ENCODE measurements at regions not wholly inside any gene's neighbourhood (a gene's known extent, or its start where the extent isn't known, plus 50 kb on each side); places are given as distances from the start of the nearest gene placed in this dataset.

GRCh38 chr2:2942225-2942624 lies 435.4 kb downstream of the EIPR1 start:
- DNase-seq (ENCODE audit: low read depth) = no peak
- no peak for TF ChIP-seq CTCF (IDR thresholded peaks at IDR 0.05; ENCODE audit: insufficient read depth, low read depth, low read length, missing control alignments)
- no peak overlapping the region for H3K4me3 ChIP-seq (ENCODE audit: low read depth, low read length)

GRCh38 chr2:2941205-2941604 lies 436.4 kb downstream of the EIPR1 start:
- no peak overlapping the region for H3K4me3 ChIP-seq (ENCODE audit: low read depth, low read length)
- DNase-seq (ENCODE audit: low read depth) = no peak
- no peak for TF ChIP-seq CTCF (IDR thresholded peaks at IDR 0.05; ENCODE audit: insufficient read depth, low read depth, low read length, missing control alignments)

GRCh38 chr2:2940702-2941101 lies 436.9 kb downstream of the EIPR1 start:
- no peak overlapping the region for H3K4me3 ChIP-seq (ENCODE audit: low read depth, low read length)
- no peak for TF ChIP-seq CTCF (IDR thresholded peaks at IDR 0.05; ENCODE audit: insufficient read depth, low read depth, low read length, missing control alignments)
- DNase-seq (ENCODE audit: low read depth) = no peak

GRCh38 chr2:2940061-2940460 lies 437.6 kb downstream of the EIPR1 start:
- TF ChIP-seq CTCF (IDR thresholded peaks at IDR 0.05; ENCODE audit: insufficient read depth, low read depth, low read length, missing control alignments) = no peak
- no peak overlapping the region for H3K4me3 ChIP-seq (ENCODE audit: low read depth, low read length)
- no peak for DNase-seq (ENCODE audit: low read depth)

- TF ChIP-seq CTCF (IDR thresholded peaks at IDR 0.05; ENCODE audit: insufficient read depth, low read depth, low read length, missing control alignments) = no peak
- H3K4me3 ChIP-seq (ENCODE audit: low read depth, low read length) = no peak overlapping the region
- DNase-seq (ENCODE audit: low read depth) = no peak
These were observed 438.4 kb downstream of the EIPR1 start for GRCh38 chr2:2939078-2939795.

GRCh38 chr2:2938481-2938880 lies 439.1 kb downstream of the EIPR1 start:
- DNase-seq (ENCODE audit: low read depth) = no peak
- no peak for TF ChIP-seq CTCF (IDR thresholded peaks at IDR 0.05; ENCODE audit: insufficient read depth, low read depth, low read length, missing control alignments)
- H3K4me3 ChIP-seq (ENCODE audit: low read depth, low read length) = no peak overlapping the region
